GM12878 (cell line): ENCODE measurements at regions not wholly inside any gene's neighbourhood (a gene's known extent, or its start where the extent isn't known, plus 50 kb on each side); places are given as distances from the start of the nearest gene placed in this dataset.

Experiments used
- ATAC-seq: fragments of 200-7000 bp; cut with Tn5 transposase; 3 replicates; pipeline ENCODE4 v1.9.1; 2020; ENCODE audit warnings: mild to moderate bottlenecking, moderate library complexity
- BruUV-seq: library from RNA; stranded (reverse); fragments of 400-500 nt; replicated peaks from 2 replicates; lab custom pipeline; 2021; lab: Mats Ljungman, UMichigan
- CTCF ChIA-PET: fragments of 300-600 bp; sonication (Branson Sonifier 250); formaldehyde crosslinking; extraction: SDS; loops from one replicate; lab custom pipeline; 2021; ENCODE audit warnings: inconsistent platforms; lab: Yijun Ruan, JAX
- POLR2A ChIA-PET: fragments of 350-600 bp; formaldehyde crosslinking; extraction: SDS; loops from one replicate; lab custom pipeline; 2021; ENCODE audit warnings: inconsistent platforms; lab: Charles Lee
- RAD21 ChIA-PET: fragments of 300-600 bp; sonication (Branson Sonifier 250); formaldehyde crosslinking; loops from one replicate; lab custom pipeline; 2023; ENCODE audit warnings: antibody characterized with exemption; ENCODE audit not compliant: unreplicated experiment; lab: Charles Lee
- SMC1A ChIA-PET: fragments of 300-600 bp; sonication (Branson Sonifier 250); formaldehyde crosslinking; loops from one replicate; lab custom pipeline; 2023; ENCODE audit not compliant: unreplicated experiment, uncharacterized antibody; lab: Charles Lee
- DNase-seq: peaks from one replicate; pipeline ENCODE4 v3.0.0-alpha.2; 2011; ENCODE audit warnings: low read depth, low spot score
- FAIRE-seq: peaks from 3 replicates; lab custom pipeline; 2011; peaks lifted over from hg19 to GRCh38; lab: Jason Lieb, UNC
- H2AFZ ChIP-seq: 2 replicates; pipeline ENCODE4 v1.6.0; 2011; ENCODE audit warnings: low read depth, low read length, control low read depth; ENCODE audit not compliant: control insufficient read depth
- H3K27ac ChIP-seq: 2 replicates; pipeline ENCODE4 v1.5.1; 2011; ENCODE audit warnings: control low read depth; ENCODE audit not compliant: control insufficient read depth, insufficient read depth
- H3K27me3 ChIP-seq, 2 experiments: replicated peaks in 1 of 2; 2 replicates each; pipeline versions ENCODE4 v1.6.0 to v1.6.1; 2011; ENCODE audit warnings: low read length in 1 of 2; ENCODE audit not compliant: control insufficient read depth in 2 of 2, insufficient read depth in 2 of 2
- H3K36me3 ChIP-seq, 2 experiments: 2 replicates each; pipeline ENCODE4 v1.5.1; 2011; ENCODE audit warnings: low read length in 1 of 2; ENCODE audit not compliant: control insufficient read depth in 2 of 2, insufficient read depth in 2 of 2
- H3K4me1 ChIP-seq: 2 replicates; pipeline ENCODE4 v1.6.1; 2011; ENCODE audit warnings: mild to moderate bottlenecking, low read length, moderate library complexity, mixed read lengths; ENCODE audit not compliant: control insufficient read depth, insufficient read depth
- H3K4me2 ChIP-seq: 2 replicates; pipeline ENCODE4 v1.6.0; 2011; ENCODE audit warnings: control low read depth; ENCODE audit not compliant: control insufficient read depth, insufficient read depth
- H3K4me3 ChIP-seq: fragments of 200-600 bp; sonication (generic); 2 replicates; pipeline ENCODE4 v1.5.1; 2016
- H3K79me2 ChIP-seq: 2 replicates; pipeline ENCODE4 v1.6.0; 2011; ENCODE audit warnings: low read length; ENCODE audit not compliant: control insufficient read depth, insufficient read depth
- H3K9ac ChIP-seq: 2 replicates; pipeline ENCODE4 v1.8.0; 2011; ENCODE audit warnings: low read length, control low read depth, mixed read lengths; ENCODE audit not compliant: control insufficient read depth, insufficient read depth
- H3K9me3 ChIP-seq: replicated peaks from 3 replicates; pipeline ENCODE4 v1.5.1; 2011; ENCODE audit warnings: mild to moderate bottlenecking, low read length; ENCODE audit not compliant: control insufficient read depth, insufficient read depth
- H4K20me1 ChIP-seq: 2 replicates; pipeline ENCODE4 v1.6.0; 2011; ENCODE audit not compliant: control insufficient read depth, insufficient read depth
- BMI1 ChIP-seq: fragments of 450-650 bp; IDR thresholded peaks from 2 replicates; pipeline ENCODE4 v1.6.1; 2016; ENCODE audit warnings: mild to moderate bottlenecking, moderate library complexity, borderline replicate concordance
- BRCA1 ChIP-seq: IDR thresholded peaks from 2 replicates; pipeline ENCODE4 v1.6.1; 2011; ENCODE audit warnings: low read depth, low read length, improper control_type of control experiment
- CEBPZ ChIP-seq: fragments of 150-350 bp; IDR thresholded peaks from 2 replicates; pipeline ENCODE4 v1.6.1; 2016; ENCODE audit warnings: low read depth, low read length
- EGR1 ChIP-seq, 2 experiments: IDR thresholded peaks; 1 replicate in 1 of 2; 2 replicates in 1 of 2; pipeline ENCODE4 v1.6.1; 2011 to 2012; ENCODE audit warnings: low read depth in 2 of 2, low read length in 2 of 2, borderline replicate concordance in 1 of 2, mild to moderate bottlenecking in 1 of 2, moderate library complexity in 1 of 2
- FOXK2 ChIP-seq: fragments of 450-650 bp; IDR thresholded peaks from 2 replicates; pipeline ENCODE4 v1.6.1; 2017; ENCODE audit warnings: mild to moderate bottlenecking, moderate library complexity
- HDAC6 ChIP-seq: fragments of 200-600 bp; sonication (generic); IDR thresholded peaks from one replicate; pipeline ENCODE4 v1.8.0; 2017; ENCODE audit warnings: antibody characterized with exemption; ENCODE audit not compliant: unreplicated experiment
- KDM1A ChIP-seq: fragments of 200-600 bp; sonication (generic); IDR thresholded peaks from 2 replicates; pipeline ENCODE4 v1.6.1; 2016; ENCODE audit warnings: borderline replicate concordance
- MAX ChIP-seq: IDR thresholded peaks from 2 replicates; pipeline ENCODE4 v1.6.1; 2012; ENCODE audit warnings: low read depth, low read length, improper control_type of control experiment
- MLLT1 ChIP-seq: fragments of 450-650 bp; IDR thresholded peaks from 2 replicates; pipeline ENCODE4 v1.6.1; 2016; ENCODE audit warnings: mild to moderate bottlenecking
- NFYA ChIP-seq: IDR thresholded peaks from 2 replicates; pipeline ENCODE4 v1.6.1; 2011; ENCODE audit warnings: low read depth, mild to moderate bottlenecking, low read length, improper control_type of control experiment, borderline replicate concordance
- PRDM15 ChIP-seq: fragments of 450-650 bp; formaldehyde crosslinking; IDR thresholded peaks from 2 replicates; pipeline ENCODE4 v1.4.0; 2020; ENCODE audit warnings: mild to moderate bottlenecking, moderate library complexity
- RCOR1 ChIP-seq: conservative IDR thresholded peaks from 2 replicates; pipeline ENCODE4 v1.6.1; 2012; ENCODE audit warnings: low read depth, low read length, improper control_type of control experiment
- SMAD5 ChIP-seq: IDR thresholded peaks from 2 replicates; pipeline ENCODE4 v1.6.1; 2016; ENCODE audit warnings: antibody characterized with exemption, low read depth
- SMC3 ChIP-seq: IDR thresholded peaks from 2 replicates; pipeline ENCODE4 v1.6.1; 2011; ENCODE audit warnings: low read length, improper control_type of control experiment, borderline replicate concordance
- SPI1 ChIP-seq: IDR thresholded peaks from 2 replicates; pipeline ENCODE4 v1.6.1; 2011; ENCODE audit warnings: low read depth, mild to moderate bottlenecking, low read length, moderate library complexity, borderline replicate concordance; ENCODE audit not compliant: insufficient read depth
- WRNIP1 ChIP-seq: IDR thresholded peaks from 2 replicates; pipeline ENCODE4 v1.6.1; 2011; ENCODE audit warnings: low read depth, low read length, improper control_type of control experiment, borderline replicate concordance
- WGBS: methylation state at CpG from one replicate; pipeline ENCODE4 v1.1.6; 2016; ENCODE audit warnings: low lambda C conversion rate; ENCODE audit not compliant: insufficient replicate concordance, insufficient coverage; ENCODE audit errors: missing lambda C conversion rate; 5-methylcytosine and 5-hydroxymethylcytosine counted together
- in situ Hi-C: fragments of 300-500 bp; cut with MboI; formaldehyde crosslinking; loops from 9 replicates; pipeline ENCODE4 v1.14.3; 2018; ENCODE audit warnings: mixed read lengths
- intact Hi-C: fragments of 100-400 bp; cut with micrococcal nuclease; formaldehyde crosslinking; loops from one replicate; pipeline ENCODE4 v1.14.2; 2022; ENCODE audit not compliant: unreplicated experiment

- 34% methylated on average over 4 of the region's 4 CpGs for WGBS
- Histone ChIP-seq H3K9me3 (no peaks in the 10 kb centered on the region), H2AFZ (no peak overlapping the region), H3K36me3 (no peaks in the 10 kb centered on the region), H4K20me1 (no peaks in the 10 kb centered on the region), H3K27me3 (peaks cover 3 to 4% of the 10 kb centered on the region in 2 experiments; a peak in 2 of 4 replicates), H3K4me2 (no peak overlapping the region), H3K79me2 (no peaks in the 10 kb centered on the region), H3K4me1 (no peaks in the 10 kb centered on the region), H3K9ac (no peak overlapping the region), H3K27ac (no peak overlapping the region), H3K4me3 (no peak overlapping the region)
- TF ChIP-seq SMAD5: no peak
- no peak for TF ChIP-seq SPI1
- no peak for TF ChIP-seq FOXK2
- TF ChIP-seq MAX: no peak
- TF ChIP-seq PRDM15 (CRISPR knock-in tag): no peak
- no peak for TF ChIP-seq NFYA
- TF ChIP-seq EGR1 (IDR thresholded peaks at IDR 0.05; ENCODE audit: borderline replicate concordance in 1 of 2, low read depth in 2 of 2, low read length in 2 of 2): no peak
- TF ChIP-seq RCOR1: no peak
- no peak for TF ChIP-seq KDM1A
- TF ChIP-seq WRNIP1: no peak
- TF ChIP-seq HDAC6: no peak
- TF ChIP-seq CEBPZ: no peak
- TF ChIP-seq BMI1: no peak
- TF ChIP-seq SMC3: no peak
- no peak for TF ChIP-seq BRCA1
- no peak for TF ChIP-seq MLLT1
- in situ Hi-C loops: loop anchor here (25.0 kb wide), 1 partner anchor 488 kb away; no protein-coding TSS in a partner anchor
- FAIRE-seq (no peak), DNase-seq (no peak), ATAC-seq (no peak)
- intact Hi-C loops: no loop called here
- RAD21 ChIA-PET: no interaction called here
- BruUV-seq: no TSS peak
- SMC1A ChIA-PET: no interaction called here
- POLR2A ChIA-PET: no interaction called here
- CTCF ChIA-PET: interaction anchor here (1.1 kb wide), 1 partner anchor 108 kb away, joined by 3 read pairs; no protein-coding TSS in a partner anchor
These were observed 110.3 kb upstream of the RAB12 start for GRCh38 chr18:8498905-8499304.
